Loucy (cell line): ENCODE measurements at regions not wholly inside any gene's neighbourhood (a gene's known extent, or its start where the extent isn't known, plus 50 kb on each side); places are given as distances from the start of the nearest gene placed in this dataset.
"Not testable (repeated sequence)": the region's sequence is repeated elsewhere in the genome, so short reads cannot be mapped to it uniquely, and the experiment has no call there.

Experiments used
- H2AFZ ChIP-seq: fragments of 200-600 bp; sonication (generic); 2 replicates; pipeline ENCODE4 v1.6.0; 2016; ENCODE audit warnings: antibody characterized with exemption, mild to moderate bottlenecking, low read length, moderate library complexity
- H3F3A ChIP-seq: fragments of 200-600 bp; 2 replicates; pipeline ENCODE4 v1.6.0; 2016; ENCODE audit warnings: antibody characterized with exemption, low read depth, mild to moderate bottlenecking
- H3K27me3 ChIP-seq: fragments of 200-600 bp; sonication (generic); 2 replicates; pipeline ENCODE4 v1.6.1; 2014; ENCODE audit warnings: low read length, mild to moderate bottlenecking; ENCODE audit not compliant: insufficient read depth, poor library complexity, severe bottlenecking
- H3K36me3 ChIP-seq: fragments of 200-600 bp; sonication (generic); 2 replicates; pipeline ENCODE4 v1.6.1; 2016; ENCODE audit warnings: low read length; ENCODE audit not compliant: insufficient read depth
- H3K4me1 ChIP-seq: fragments of 200-600 bp; sonication (generic); 2 replicates; pipeline ENCODE4 v1.5.1; 2014; ENCODE audit warnings: low read length, mild to moderate bottlenecking; ENCODE audit not compliant: insufficient read depth, poor library complexity, severe bottlenecking
- H3K4me2 ChIP-seq: fragments of 200-600 bp; sonication (generic); 2 replicates; pipeline ENCODE4 v1.6.0; 2014; ENCODE audit warnings: antibody characterized with exemption, low read length, low read depth, mild to moderate bottlenecking; ENCODE audit not compliant: poor library complexity, severe bottlenecking
- H3K4me3 ChIP-seq: fragments of 200-600 bp; sonication (generic); 2 replicates; pipeline ENCODE4 v1.5.1; 2014; ENCODE audit warnings: low read length, mild to moderate bottlenecking, mixed read lengths; ENCODE audit not compliant: poor library complexity, severe bottlenecking
- H3K79me2 ChIP-seq: fragments of 200-600 bp; sonication (generic); 2 replicates; pipeline ENCODE4 v1.6.1; 2014; ENCODE audit warnings: low read length; ENCODE audit not compliant: insufficient read depth
- H3K9ac ChIP-seq: fragments of 200-600 bp; sonication (generic); 2 replicates; pipeline ENCODE4 v1.6.0; 2014; ENCODE audit warnings: mild to moderate bottlenecking, low read depth, low read length, moderate library complexity; ENCODE audit not compliant: poor library complexity, severe bottlenecking
- H3K9me2 ChIP-seq: fragments of 200-600 bp; sonication (generic); replicated peaks from 2 replicates; pipeline ENCODE4 v1.6.1; 2016; ENCODE audit warnings: low read depth, low read length, mixed read lengths
- H3K9me3 ChIP-seq: fragments of 200-600 bp; sonication (generic); 2 replicates; pipeline ENCODE4 v1.6.1; 2014; ENCODE audit warnings: mild to moderate bottlenecking, antibody characterized with exemption, low read length, low read depth; ENCODE audit not compliant: insufficient read depth
- H4K20me1 ChIP-seq: fragments of 200-600 bp; sonication (generic); 2 replicates; pipeline ENCODE4 v1.6.0; 2014; ENCODE audit warnings: antibody characterized with exemption, low read length, mild to moderate bottlenecking; ENCODE audit not compliant: insufficient read depth, poor library complexity, severe bottlenecking
- CTCF ChIP-seq: fragments of 200-600 bp; sonication (generic); conservative IDR thresholded peaks from 2 replicates; pipeline ENCODE4 v1.5.1; 2014; ENCODE audit warnings: mild to moderate bottlenecking, antibody characterized with exemption, low read length

GRCh38 chr9:40970340-40970739 lies 158.1 kb downstream of the FOXD4L6 start:
- peak; percentile 36; the same call in 1 of the 2 replicates for TF ChIP-seq CTCF
- not testable (repeated sequence) for H3K4me1 ChIP-seq, H3F3A ChIP-seq, H3K36me3 ChIP-seq, H2AFZ ChIP-seq, H4K20me1 ChIP-seq, H3K4me2 ChIP-seq, H3K9me2 ChIP-seq, H3K9ac ChIP-seq, H3K4me3 ChIP-seq, H3K9me3 ChIP-seq, H3K79me2 ChIP-seq, H3K27me3 ChIP-seq

- H4K20me1 ChIP-seq, H3F3A ChIP-seq, H3K4me3 ChIP-seq, H3K36me3 ChIP-seq, H3K9ac ChIP-seq, H3K9me2 ChIP-seq, H2AFZ ChIP-seq, H3K4me2 ChIP-seq, H3K4me1 ChIP-seq, H3K79me2 ChIP-seq, H3K27me3 ChIP-seq, H3K9me3 ChIP-seq: not testable (repeated sequence)
- TF ChIP-seq CTCF, result 0 out of 2 replicates have a peak, but pooled peaks have one; percentile 9
These were observed 166.0 kb downstream of the FOXD4L6 start for GRCh38 chr9:40962461-40962860.

GRCh38 chr9:40951876-40952494 lies 176.5 kb downstream of the FOXD4L6 start:
- not testable (repeated sequence) for H3F3A ChIP-seq, H3K79me2 ChIP-seq, H3K4me3 ChIP-seq, H3K27me3 ChIP-seq, H3K9me3 ChIP-seq, H3K9ac ChIP-seq, H4K20me1 ChIP-seq, H3K4me2 ChIP-seq, H3K36me3 ChIP-seq, H2AFZ ChIP-seq, H3K4me1 ChIP-seq, H3K9me2 ChIP-seq
- peak; percentile 39 for TF ChIP-seq CTCF

- not testable (repeated sequence) for H3K4me3 ChIP-seq, H3K4me1 ChIP-seq, H3F3A ChIP-seq, H2AFZ ChIP-seq, H3K9me3 ChIP-seq, H3K79me2 ChIP-seq, H3K9me2 ChIP-seq, H4K20me1 ChIP-seq, H3K4me2 ChIP-seq, H3K36me3 ChIP-seq, H3K27me3 ChIP-seq, H3K9ac ChIP-seq
These were observed 182.3 kb downstream of the FOXD4L6 start for GRCh38 chr9:40946228-40946627.

- H3K27me3 ChIP-seq, H2AFZ ChIP-seq, H3K9me3 ChIP-seq, H3K4me2 ChIP-seq, H3K9ac ChIP-seq, H3K4me1 ChIP-seq, H3F3A ChIP-seq, H3K9me2 ChIP-seq, H3K79me2 ChIP-seq, H4K20me1 ChIP-seq, H3K4me3 ChIP-seq, H3K36me3 ChIP-seq: not testable (repeated sequence)
These were observed 185.8 kb downstream of the FOXD4L6 start for GRCh38 chr9:40942730-40943129.

GRCh38 chr9:40939888-40940209 lies 188.6 kb downstream of the FOXD4L6 start:
- not testable (repeated sequence) for H3K27me3 ChIP-seq, H2AFZ ChIP-seq, H3K4me1 ChIP-seq, H3F3A ChIP-seq, H3K4me2 ChIP-seq, H3K9me2 ChIP-seq, H3K4me3 ChIP-seq, H3K79me2 ChIP-seq, H3K9ac ChIP-seq, H3K9me3 ChIP-seq, H4K20me1 ChIP-seq, H3K36me3 ChIP-seq
